Activated naive CD4-positive, alpha-beta T cell treated with anti-CD3 and anti-CD28 coated beads for 36 hours (primary cell): ENCODE measurements at regions not wholly inside any gene's neighbourhood (a gene's known extent, or its start where the extent isn't known, plus 50 kb on each side); places are given as distances from the start of the nearest gene placed in this dataset.
"Not testable (repeated sequence)": the region's sequence is repeated elsewhere in the genome, so short reads cannot be mapped to it uniquely, and the experiment has no call there.

Experiments used
- CTCF ChIA-PET: fragments of 350-600 bp; sonication (Branson Sonifier 250); formaldehyde crosslinking; loops from one replicate; lab custom pipeline; 2021; ENCODE audit warnings: antibody characterized with exemption; lab: Charles Lee
- DNase-seq: peaks from one replicate; pipeline ENCODE4 v3.0.0-alpha.2; 2020
- H3K27ac Mint-ChIP-seq: one replicate; pipeline ENCODE4 v1.8.0; 2021; ENCODE audit warnings: mild to moderate bottlenecking, mixed read lengths
- H3K27me3 Mint-ChIP-seq: one replicate; pipeline ENCODE4 v1.8.0; 2021; ENCODE audit warnings: low read depth, mixed read lengths
- H3K36me3 Mint-ChIP-seq: one replicate; pipeline ENCODE4 v1.8.0; 2021; ENCODE audit warnings: low read depth, mixed read lengths
- H3K4me1 Mint-ChIP-seq: one replicate; pipeline ENCODE4 v1.8.0; 2021; ENCODE audit warnings: low read depth, mixed read lengths
- H3K4me3 Mint-ChIP-seq: one replicate; pipeline ENCODE4 v1.8.0; 2021; ENCODE audit warnings: mild to moderate bottlenecking, moderate library complexity, mixed read lengths
- H3K9me3 Mint-ChIP-seq: one replicate; pipeline ENCODE4 v1.8.0; 2021; ENCODE audit warnings: mixed read lengths
- intact Hi-C: fragments of 100-400 bp; cut with micrococcal nuclease; formaldehyde crosslinking; loops from one replicate; pipeline ENCODE4 v1.15.1; 2023

DNA sequence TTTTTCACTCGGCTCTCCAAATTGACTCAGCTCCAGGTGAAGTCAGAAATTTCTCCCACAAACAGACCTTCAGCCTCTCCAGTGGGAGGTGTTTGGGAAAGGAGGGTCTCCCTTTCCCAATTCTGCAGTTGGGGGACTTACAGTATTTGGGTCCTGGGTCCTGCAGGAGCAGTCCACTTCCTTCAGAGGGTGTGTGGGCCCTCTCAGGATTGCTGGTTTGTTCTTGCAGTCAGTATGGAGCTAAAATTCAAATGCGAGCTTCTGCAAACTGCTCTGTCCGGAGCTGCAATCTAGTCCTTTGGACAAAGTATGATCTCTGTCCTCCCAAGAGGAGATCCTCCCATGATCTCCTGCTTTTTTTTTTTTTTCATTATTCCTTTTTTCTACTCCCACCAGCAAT is 87.9 kb upstream of the MSTN start:
- H3K27me3 Mint-ChIP-seq: no peaks in the 10 kb centered on the region

DNA sequence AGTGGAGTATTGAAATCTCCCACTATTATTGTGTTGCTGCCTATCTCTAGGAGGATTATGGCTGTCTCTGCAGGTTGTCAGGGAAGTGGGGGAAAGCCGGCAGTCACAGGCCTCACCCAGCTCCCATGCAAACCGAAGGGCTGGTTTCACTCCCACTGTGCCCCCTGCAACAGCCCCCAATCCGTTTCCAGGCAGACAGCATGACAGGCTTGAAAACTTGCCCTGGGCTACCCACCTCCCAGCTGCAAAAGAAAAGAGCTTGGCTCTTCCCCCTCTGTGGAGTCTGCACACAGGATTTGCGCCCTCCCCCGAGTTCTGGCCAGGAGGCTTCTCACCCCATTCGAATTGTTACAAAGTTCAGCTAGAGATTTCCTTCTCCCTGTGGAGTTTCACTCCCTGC is 87.4 kb upstream of the MSTN start:
- no peak for DNase-seq
- H3K9me3 Mint-ChIP-seq: peaks cover 28% of the 10 kb centered on the region
- H3K4me3 Mint-ChIP-seq: no peak overlapping the region
- H3K27ac Mint-ChIP-seq: no peak overlapping the region
- H3K36me3 Mint-ChIP-seq: peaks cover 3% of the 10 kb centered on the region
- no peaks in the 10 kb centered on the region for H3K4me1 Mint-ChIP-seq
- intact Hi-C loops: no loop called here
- no peaks in the 10 kb centered on the region for H3K27me3 Mint-ChIP-seq
- CTCF ChIA-PET: no interaction called here

More for the DNA sequence above, 87.9 kb upstream of the MSTN start:
- CTCF ChIA-PET: no interaction called here
- H3K27ac Mint-ChIP-seq: no peak overlapping the region
- DNase-seq: no peak
- no peak overlapping the region for H3K4me3 Mint-ChIP-seq
- H3K4me1 Mint-ChIP-seq: no peaks in the 10 kb centered on the region
- H3K36me3 Mint-ChIP-seq: peaks cover 3% of the 10 kb centered on the region
- intact Hi-C loops: no loop called here
- peaks cover 28% of the 10 kb centered on the region for H3K9me3 Mint-ChIP-seq

DNA sequence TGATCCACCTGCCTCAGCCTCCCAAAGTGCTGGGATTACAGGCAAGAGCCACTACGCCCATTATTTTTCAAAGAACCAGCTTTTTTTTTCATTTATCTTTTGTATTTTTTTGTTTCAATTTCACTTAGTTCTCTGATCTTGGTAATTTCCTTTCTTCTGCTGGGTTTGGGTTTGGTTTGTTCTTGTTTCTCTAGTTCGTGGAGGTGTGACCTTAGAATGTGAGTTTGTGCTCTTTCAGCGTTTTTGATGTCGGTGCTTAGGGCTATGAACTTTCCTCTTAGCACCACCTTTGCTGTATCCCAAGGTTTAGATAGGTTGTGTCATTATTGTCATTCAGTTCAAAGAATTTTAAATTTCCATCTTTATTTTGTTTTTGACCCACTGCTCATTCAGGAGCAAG is 86.7 kb upstream of the MSTN start:
- no peaks in the 10 kb centered on the region for H3K27me3 Mint-ChIP-seq
- peaks cover 3% of the 10 kb centered on the region for H3K36me3 Mint-ChIP-seq
- no peak overlapping the region for H3K4me3 Mint-ChIP-seq
- intact Hi-C loops: no loop called here
- no peak for DNase-seq
- peaks cover 28% of the 10 kb centered on the region for H3K9me3 Mint-ChIP-seq
- no peaks in the 10 kb centered on the region for H3K4me1 Mint-ChIP-seq
- CTCF ChIA-PET: no interaction called here
- H3K27ac Mint-ChIP-seq: no peak overlapping the region

DNA sequence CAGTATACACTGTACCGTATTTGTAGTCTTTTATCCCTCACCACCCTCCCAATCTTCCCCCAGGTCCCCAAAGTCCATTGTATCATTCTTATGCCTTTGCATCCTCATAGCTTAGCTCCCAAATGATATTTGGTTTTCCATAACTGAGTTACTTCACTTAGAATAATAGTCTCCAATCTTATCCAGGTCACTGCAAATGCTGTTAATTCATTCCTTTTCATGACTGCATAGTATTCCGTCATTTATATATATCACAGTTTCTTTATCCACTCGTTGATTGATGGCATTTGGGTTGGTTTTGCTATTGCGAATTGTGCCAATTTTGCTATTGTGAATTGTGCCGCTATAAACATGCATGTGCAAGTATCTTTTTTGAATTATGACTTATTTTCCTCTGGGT is 83.6 kb upstream of the MSTN start:
- H3K4me1 Mint-ChIP-seq, H3K27ac Mint-ChIP-seq, H3K27me3 Mint-ChIP-seq, H3K36me3 Mint-ChIP-seq, intact Hi-C loops, DNase-seq, CTCF ChIA-PET, H3K4me3 Mint-ChIP-seq: not testable (repeated sequence)
- peaks cover 32% of the 10 kb centered on the region for H3K9me3 Mint-ChIP-seq

DNA sequence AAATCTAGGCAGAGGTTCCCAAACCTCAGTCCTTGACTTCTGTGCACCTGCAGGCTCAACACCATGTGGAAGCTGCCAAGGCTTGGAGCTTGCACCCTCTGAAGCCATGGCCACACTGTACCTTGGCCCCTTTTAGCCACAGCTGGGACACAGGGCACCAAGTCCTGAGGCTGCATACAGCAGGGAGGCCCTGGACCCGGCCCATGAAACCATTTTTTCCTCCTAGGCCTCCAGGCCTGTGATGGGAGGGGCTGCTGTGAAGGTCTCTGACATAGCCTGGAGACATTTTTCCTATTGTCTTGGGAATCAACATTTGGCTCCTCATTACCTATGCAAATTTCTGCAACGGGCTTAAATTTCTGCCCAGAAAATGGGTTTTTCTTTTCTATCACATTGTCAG is 77.9 kb upstream of the MSTN start:
- intact Hi-C loops, H3K27me3 Mint-ChIP-seq, H3K27ac Mint-ChIP-seq, H3K36me3 Mint-ChIP-seq, H3K4me3 Mint-ChIP-seq, H3K4me1 Mint-ChIP-seq, DNase-seq, CTCF ChIA-PET: not testable (repeated sequence)
- H3K9me3 Mint-ChIP-seq: peaks cover 22% of the 10 kb centered on the region

DNA sequence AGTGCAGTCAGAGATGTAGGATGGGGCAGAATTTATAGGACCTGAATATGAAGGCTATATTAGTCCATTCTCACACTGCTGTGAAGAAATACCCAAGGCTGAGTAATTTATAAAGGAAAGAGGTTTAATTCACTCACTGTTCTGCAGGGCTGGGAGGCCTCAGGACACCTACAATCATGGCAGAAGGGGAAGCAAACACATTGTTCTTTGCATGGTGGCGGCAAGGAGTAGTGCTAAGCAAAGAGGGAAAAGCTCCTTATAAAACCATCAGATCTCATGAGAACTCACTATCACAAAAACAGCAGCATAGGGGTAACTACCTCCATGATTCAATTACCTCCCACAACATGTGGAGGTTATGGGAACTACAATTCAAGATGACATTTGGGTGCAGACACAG is 76.8 kb upstream of the MSTN start:
- Mint-ChIP-seq H3K36me3 (peaks cover 4% of the 10 kb centered on the region), H3K27me3 (no peaks in the 10 kb centered on the region), H3K4me1 (no peaks in the 10 kb centered on the region), H3K27ac (no peak overlapping the region), H3K4me3 (no peak overlapping the region), H3K9me3 (peaks cover 22% of the 10 kb centered on the region)
- intact Hi-C loops: no loop called here
- CTCF ChIA-PET: interaction anchor here (1.4 kb wide), 1 partner anchor 57 kb away, joined by 3 read pairs; no protein-coding TSS in a partner anchor
- no peak for DNase-seq

DNA sequence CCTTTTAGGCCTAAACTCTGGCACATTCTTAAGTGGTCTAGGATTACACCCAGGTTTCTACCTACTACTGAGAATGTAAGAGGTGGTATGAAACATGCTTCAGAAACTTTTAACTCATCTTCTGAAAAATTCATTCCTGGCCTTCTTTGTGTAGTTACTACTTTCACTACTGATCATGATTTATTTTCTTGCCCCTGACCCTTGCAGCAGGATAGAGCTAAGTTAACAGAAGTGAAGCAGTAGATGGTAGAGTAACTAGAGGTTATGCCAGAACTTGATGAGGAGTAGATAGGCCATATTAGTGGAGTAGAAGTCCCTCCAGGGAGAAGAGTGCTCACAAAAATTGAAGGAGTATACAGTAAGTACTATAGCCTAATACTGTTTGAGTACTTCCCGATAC is 75.5 kb upstream of the MSTN start:
- Mint-ChIP-seq H3K36me3 (peaks cover 4% of the 10 kb centered on the region), H3K27ac (no peak overlapping the region), H3K4me1 (no peaks in the 10 kb centered on the region), H3K9me3 (peaks cover 22% of the 10 kb centered on the region), H3K4me3 (no peak overlapping the region), H3K27me3 (no peaks in the 10 kb centered on the region)
- DNase-seq: no peak
- intact Hi-C loops: no loop called here
- CTCF ChIA-PET: interaction anchor here (1.4 kb wide), 1 partner anchor 56 kb away, joined by 3 read pairs; no protein-coding TSS in a partner anchor

DNA sequence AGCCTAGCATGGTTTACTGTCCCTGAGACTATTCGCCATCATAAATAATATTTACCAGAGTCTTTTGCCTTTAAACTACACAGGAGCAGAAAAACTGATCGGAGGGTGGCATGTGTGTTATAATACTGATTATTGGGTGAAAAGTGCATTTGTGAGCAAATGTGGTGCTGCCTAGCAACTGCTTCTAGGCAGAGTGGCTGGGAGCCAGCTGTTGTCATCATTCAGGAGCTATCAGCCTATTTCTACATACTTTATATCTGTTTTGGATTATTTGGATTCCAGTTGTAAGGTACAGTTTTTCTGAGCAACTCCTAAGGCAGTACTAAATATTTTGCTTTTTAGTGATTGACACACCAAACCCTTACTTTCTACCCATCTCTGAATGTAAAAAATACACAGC is 75.0 kb upstream of the MSTN start:
- DNase-seq: no peak
- Mint-ChIP-seq H3K9me3 (peaks cover 22% of the 10 kb centered on the region), H3K4me3 (no peak overlapping the region), H3K36me3 (peaks cover 4% of the 10 kb centered on the region), H3K27ac (no peak overlapping the region), H3K27me3 (no peaks in the 10 kb centered on the region), H3K4me1 (no peaks in the 10 kb centered on the region)
- CTCF ChIA-PET: no interaction called here
- intact Hi-C loops: no loop called here

DNA sequence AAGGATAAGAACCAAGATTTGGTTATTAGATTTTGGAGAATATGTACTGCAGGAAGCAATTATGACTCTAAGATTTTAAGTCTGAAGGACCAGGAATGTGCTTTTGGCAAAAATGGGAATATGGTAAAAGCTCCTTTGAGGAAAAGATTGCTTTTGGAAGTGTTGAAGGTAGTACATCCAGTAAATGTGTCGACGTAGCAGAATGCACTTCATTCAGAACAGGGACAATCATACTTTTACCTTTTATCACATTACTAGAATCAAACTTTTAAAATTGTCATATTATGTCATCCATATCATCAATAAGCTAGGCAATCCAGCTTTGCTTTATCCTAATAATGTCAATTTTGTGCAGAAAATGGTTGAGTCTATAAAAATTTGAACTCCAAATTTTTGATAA is 74.3 kb upstream of the MSTN start:
- Mint-ChIP-seq H3K36me3 (peaks cover 4% of the 10 kb centered on the region), H3K27ac (no peak overlapping the region), H3K4me1 (no peaks in the 10 kb centered on the region), H3K9me3 (peaks cover 22% of the 10 kb centered on the region), H3K27me3 (no peaks in the 10 kb centered on the region), H3K4me3 (no peak overlapping the region)
- DNase-seq: no peak
- CTCF ChIA-PET: no interaction called here
- intact Hi-C loops: no loop called here

DNA sequence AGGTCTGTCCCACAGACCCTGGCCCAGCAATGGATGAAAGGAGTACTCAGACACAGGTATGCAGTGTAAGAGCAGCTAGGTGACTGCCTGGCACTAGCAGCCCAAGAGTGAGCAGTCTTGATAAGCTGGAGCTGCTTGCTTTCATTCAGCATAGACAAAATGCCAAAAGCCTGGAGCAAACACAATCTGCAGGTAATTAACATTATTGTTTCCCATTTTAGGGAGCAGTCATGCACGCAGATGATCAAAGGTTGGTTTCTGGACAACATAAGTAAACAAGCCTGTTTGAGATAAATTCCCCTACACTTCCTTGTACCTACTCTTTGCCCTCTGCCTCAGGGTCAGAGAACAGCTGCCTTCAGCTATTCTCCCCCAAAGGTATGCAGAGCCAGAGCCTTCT is 73.7 kb upstream of the MSTN start:
- H3K4me1 Mint-ChIP-seq: no peaks in the 10 kb centered on the region
- H3K27me3 Mint-ChIP-seq: no peaks in the 10 kb centered on the region
- CTCF ChIA-PET: interaction anchor here (1.4 kb wide), 1 partner anchor 10 kb away, joined by 5 read pairs; no protein-coding TSS in a partner anchor
- no peak overlapping the region for H3K4me3 Mint-ChIP-seq
- H3K27ac Mint-ChIP-seq: no peak overlapping the region
- peaks cover 4% of the 10 kb centered on the region for H3K36me3 Mint-ChIP-seq
- intact Hi-C loops: no loop called here
- no peak for DNase-seq
- H3K9me3 Mint-ChIP-seq: peaks cover 20% of the 10 kb centered on the region

DNA sequence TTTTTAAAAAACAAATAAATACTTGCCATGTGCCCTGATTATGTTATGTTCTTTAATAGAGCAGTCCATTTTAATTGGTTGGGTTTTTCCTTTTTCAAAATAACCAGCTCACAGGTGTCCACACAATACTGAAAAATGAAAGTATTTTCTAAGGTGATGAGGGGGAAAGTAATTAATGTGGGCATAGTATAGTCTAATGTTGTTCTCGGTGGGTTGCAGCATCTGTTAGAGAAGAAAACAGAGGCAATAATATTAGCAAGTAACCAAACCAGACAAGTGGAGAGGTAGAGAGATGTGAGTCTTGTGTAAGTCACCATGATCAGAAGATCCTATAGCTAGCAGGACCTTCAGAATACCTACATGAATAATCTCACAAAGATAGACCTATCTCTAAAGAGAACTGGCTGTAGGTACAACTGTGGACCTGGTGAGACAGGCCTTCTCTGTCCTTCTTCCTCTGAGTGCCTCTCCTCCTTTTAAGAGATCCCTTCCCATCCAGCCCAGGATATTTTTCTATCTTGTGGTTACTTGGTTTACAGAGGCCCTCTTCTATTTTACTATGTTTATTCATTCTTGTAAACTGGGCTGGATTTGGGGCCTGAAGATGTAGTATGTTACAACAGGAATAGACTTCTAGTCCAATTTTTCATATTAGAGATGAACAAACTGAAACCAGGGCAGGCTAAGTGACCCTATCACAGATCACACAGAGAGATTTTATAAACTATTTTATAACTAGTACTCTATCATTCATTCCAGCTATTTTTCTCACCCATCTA is 67.1 kb upstream of the MSTN start:
- Mint-ChIP-seq H3K27ac (no peak overlapping the region), H3K9me3 (no peaks in the 10 kb centered on the region), H3K4me3 (no peak overlapping the region), H3K4me1 (no peaks in the 10 kb centered on the region), H3K27me3 (no peaks in the 10 kb centered on the region), H3K36me3 (no peaks in the 10 kb centered on the region)
- CTCF ChIA-PET: no interaction called here
- intact Hi-C loops: no loop called here
- DNase-seq: no peak

DNA sequence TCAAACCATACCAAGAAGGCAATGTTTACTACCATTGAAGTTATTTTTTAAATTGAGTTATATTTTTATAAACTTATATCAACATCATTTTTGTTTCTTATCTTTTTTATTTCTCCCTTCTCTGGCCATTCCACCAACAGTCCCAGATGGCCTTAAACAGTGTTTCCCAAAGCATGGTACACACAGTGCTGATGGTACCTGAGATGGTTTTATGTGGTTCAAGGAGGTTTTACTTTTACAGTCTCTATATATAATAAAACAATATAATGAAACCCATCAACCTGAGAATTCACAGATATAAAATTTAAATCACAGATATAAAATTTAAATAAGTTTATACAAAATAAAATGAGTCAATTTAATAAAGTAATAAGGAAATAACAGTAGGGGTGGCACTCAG is 65.1 kb upstream of the MSTN start:
- Mint-ChIP-seq H3K4me1 (no peaks in the 10 kb centered on the region), H3K4me3 (no peak overlapping the region), H3K27ac (no peak overlapping the region), H3K36me3 (no peaks in the 10 kb centered on the region), H3K9me3 (no peaks in the 10 kb centered on the region), H3K27me3 (no peaks in the 10 kb centered on the region)
- CTCF ChIA-PET: no interaction called here
- no peak for DNase-seq
- intact Hi-C loops: no loop called here

DNA sequence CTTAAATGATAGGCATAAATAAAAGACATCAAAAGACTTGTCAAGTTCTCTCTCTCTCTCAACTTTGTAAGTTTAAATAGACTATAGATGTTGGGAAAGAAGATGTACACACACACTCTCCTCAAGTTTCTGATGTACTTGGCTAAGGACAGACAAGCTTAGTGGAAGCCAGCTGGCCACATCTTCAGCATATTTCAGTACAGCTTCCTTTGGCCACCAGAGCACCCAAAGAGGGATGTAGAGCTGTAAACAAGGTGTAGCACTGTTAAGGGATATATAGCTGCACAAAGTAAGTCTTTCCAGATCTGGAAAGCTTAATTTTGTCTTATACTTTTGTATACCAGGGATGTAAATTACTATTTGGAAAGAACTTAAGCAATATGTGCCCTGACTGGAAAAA is 64.3 kb upstream of the MSTN start:
- intact Hi-C loops: no loop called here
- CTCF ChIA-PET: interaction anchor here (1.5 kb wide), 1 partner anchor 9 kb away, joined by 5 read pairs; no protein-coding TSS in a partner anchor
- H3K9me3 Mint-ChIP-seq: no peaks in the 10 kb centered on the region
- no peak for DNase-seq
- H3K36me3 Mint-ChIP-seq: no peaks in the 10 kb centered on the region
- no peak overlapping the region for H3K4me3 Mint-ChIP-seq
- no peak overlapping the region for H3K27ac Mint-ChIP-seq
- no peaks in the 10 kb centered on the region for H3K27me3 Mint-ChIP-seq
- no peaks in the 10 kb centered on the region for H3K4me1 Mint-ChIP-seq
